Lower leg skin (tissue), 4 donors: ENCODE measurements at regions not wholly inside any gene's neighbourhood (a gene's known extent, or its start where the extent isn't known, plus 50 kb on each side); places are given as distances from the start of the nearest gene placed in this dataset.

Experiments
- DNase-seq, 2 donors: peaks; one replicate each; pipeline ENCODE4 v3.0.0-alpha.2; 2019; ENCODE audit warnings: low spot score in 2 of 2
- H3K4me3 ChIP-seq: fragments of 200-600 bp; sonication (generic); 2 replicates; pipeline ENCODE4 v1.5.1; 2017; ENCODE audit warnings: mild to moderate bottlenecking, low read depth; ENCODE audit not compliant: poor library complexity, severe bottlenecking
- POLR2A ChIP-seq, 2 donors: fragments of 450-650 bp; IDR thresholded peaks; one replicate each; pipeline ENCODE4 v1.6.1; 2016 to 2017; ENCODE audit warnings: antibody characterized with exemption in 2 of 2, mild to moderate bottlenecking in 1 of 2, moderate library complexity in 1 of 2
- WGBS, 2 donors: methylation state at CpG; one replicate each; pipeline ENCODE4 v1.1.5; 2018; 5-methylcytosine and 5-hydroxymethylcytosine counted together
- intact Hi-C: fragments of 100-400 bp; cut with DNase I; formaldehyde crosslinking; loops from one replicate; pipeline ENCODE4 v1.15.0; 2023; ENCODE audit warnings: low total_unique reads
- TF ChIP-seq, protein P1 (sequence below), 3 donors: fragments of 450-650 bp; IDR thresholded peaks; one replicate each; pipeline ENCODE4 v1.5.1; 2016; ENCODE audit warnings: antibody characterized with exemption in 3 of 3, mild to moderate bottlenecking in 3 of 3, moderate library complexity in 2 of 3

GRCh38 chr5:98307811-98308210 is 465.7 kb upstream of the RGMB start:
- 80 to 86% methylated on average over 2 of the region's 2 CpGs for WGBS, 2 donors
- no peak for DNase-seq
- no peak for TF ChIP-seq POLR2A (IDR thresholded peaks at IDR 0.05)
- TF ChIP-seq, protein P1, sequence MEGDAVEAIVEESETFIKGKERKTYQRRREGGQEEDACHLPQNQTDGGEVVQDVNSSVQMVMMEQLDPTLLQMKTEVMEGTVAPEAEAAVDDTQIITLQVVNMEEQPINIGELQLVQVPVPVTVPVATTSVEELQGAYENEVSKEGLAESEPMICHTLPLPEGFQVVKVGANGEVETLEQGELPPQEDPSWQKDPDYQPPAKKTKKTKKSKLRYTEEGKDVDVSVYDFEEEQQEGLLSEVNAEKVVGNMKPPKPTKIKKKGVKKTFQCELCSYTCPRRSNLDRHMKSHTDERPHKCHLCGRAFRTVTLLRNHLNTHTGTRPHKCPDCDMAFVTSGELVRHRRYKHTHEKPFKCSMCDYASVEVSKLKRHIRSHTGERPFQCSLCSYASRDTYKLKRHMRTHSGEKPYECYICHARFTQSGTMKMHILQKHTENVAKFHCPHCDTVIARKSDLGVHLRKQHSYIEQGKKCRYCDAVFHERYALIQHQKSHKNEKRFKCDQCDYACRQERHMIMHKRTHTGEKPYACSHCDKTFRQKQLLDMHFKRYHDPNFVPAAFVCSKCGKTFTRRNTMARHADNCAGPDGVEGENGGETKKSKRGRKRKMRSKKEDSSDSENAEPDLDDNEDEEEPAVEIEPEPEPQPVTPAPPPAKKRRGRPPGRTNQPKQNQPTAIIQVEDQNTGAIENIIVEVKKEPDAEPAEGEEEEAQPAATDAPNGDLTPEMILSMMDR (IDR thresholded peaks at IDR 0.05): no peak
- intact Hi-C loops: no loop called here
- H3K4me3 ChIP-seq: no peak overlapping the region

DNA sequence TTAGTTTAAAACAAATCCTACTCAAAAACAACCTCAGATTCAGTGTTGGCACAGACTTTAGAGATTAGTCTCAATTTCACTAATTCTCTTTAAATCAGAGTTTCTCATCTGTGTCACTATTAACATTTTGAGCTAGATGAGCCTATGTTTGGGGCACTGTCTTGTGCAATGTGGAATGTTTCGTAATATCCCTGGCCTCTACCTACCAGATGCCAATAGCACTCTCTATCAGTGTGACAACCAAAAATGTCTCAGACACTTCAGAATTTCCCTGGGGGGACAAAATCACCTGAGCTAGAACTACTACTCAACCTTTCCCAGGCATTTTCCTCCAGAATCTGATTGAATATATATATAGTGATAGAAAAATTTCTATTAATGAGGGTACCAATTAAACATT is 465.2 kb upstream of the RGMB start:
- intact Hi-C loops: no loop called here
- no peak overlapping the region for H3K4me3 ChIP-seq
- DNase-seq: no peak
- TF ChIP-seq, protein P1 (IDR thresholded peaks at IDR 0.05): no peak
- no peak for TF ChIP-seq POLR2A (IDR thresholded peaks at IDR 0.05)
- 97 to 100% methylated on average over 1 of the region's 1 CpG for WGBS, 2 donors

DNA sequence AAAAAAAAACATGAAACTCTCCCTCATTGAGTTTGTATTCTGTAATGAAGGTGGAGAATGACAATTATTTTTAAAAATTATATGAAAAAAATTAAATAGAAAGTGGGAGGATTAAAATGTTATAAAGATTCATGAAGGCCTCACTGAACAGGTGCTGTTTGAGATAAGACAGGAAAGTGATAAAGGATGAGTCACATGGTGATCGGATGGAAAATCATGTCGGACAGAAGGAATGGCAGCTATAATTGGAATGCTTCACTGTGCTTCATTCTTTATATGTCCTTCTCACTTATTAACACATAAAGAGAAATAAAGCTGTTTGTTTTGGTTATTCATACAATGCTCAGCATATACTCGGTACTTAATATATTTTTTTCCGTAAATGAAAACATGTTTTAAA is 464.5 kb upstream of the RGMB start:
- DNase-seq: no peak
- no peak overlapping the region for H3K4me3 ChIP-seq
- TF ChIP-seq, protein P1 (IDR thresholded peaks at IDR 0.05): no peak
- TF ChIP-seq POLR2A (IDR thresholded peaks at IDR 0.05): no peak
- intact Hi-C loops: no loop called here
- WGBS, 2 donors: 70 to 76% methylated on average over 4 of the region's 4 CpGs

DNA sequence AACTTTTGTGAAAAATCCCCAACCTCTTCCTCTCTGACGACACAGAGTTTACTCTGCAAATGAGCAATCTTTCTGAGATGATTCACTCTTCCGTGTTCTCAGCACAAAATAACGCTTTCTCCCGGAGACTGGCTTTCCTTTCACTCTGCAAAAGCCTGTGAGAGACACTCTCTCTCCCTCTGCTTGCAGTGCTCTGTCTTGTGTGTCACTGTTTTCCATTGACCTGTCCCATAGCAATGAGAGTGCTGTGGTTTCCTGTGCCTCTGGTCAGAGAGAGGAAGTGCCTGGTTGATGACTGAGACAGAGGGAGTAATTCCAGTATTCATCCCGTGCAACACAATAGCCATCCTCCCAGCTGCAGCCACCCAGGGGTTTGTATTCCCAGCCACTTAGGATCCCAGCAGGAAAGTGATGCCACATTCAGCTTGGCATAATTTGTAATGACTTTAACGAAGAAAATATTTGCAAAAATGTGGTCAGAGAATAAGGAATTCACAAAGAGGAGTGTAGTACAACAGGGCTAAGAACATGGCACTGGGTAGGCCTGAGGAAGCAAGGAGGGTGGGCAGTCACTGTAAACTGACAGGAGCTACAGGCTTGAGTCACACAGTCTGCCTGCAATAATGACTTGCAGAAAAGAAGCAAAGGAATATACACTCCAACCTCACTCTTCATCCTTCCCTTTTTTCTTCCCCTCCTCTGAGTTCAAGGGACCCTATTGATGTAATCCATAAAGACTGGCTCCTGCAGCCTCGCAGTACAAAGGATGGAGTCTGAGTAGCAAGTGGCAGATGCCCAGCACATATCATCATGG is 463.5 kb upstream of the RGMB start:
- 51 to 54% methylated on average over 7 of the region's 7 CpGs for WGBS, 2 donors
- no peak overlapping the region for H3K4me3 ChIP-seq
- no peak for TF ChIP-seq POLR2A (IDR thresholded peaks at IDR 0.05)
- TF ChIP-seq, protein P1 (IDR thresholded peaks at IDR 0.05): no peak
- DNase-seq: no peak
- intact Hi-C loops: no loop called here

GRCh38 chr5:98314292-98314691 is 459.2 kb upstream of the RGMB start:
- H3K4me3 ChIP-seq: no peak overlapping the region
- TF ChIP-seq POLR2A (IDR thresholded peaks at IDR 0.05): no peak
- TF ChIP-seq, protein P1 (IDR thresholded peaks at IDR 0.05): no peak
- intact Hi-C loops: no loop called here
- DNase-seq: no peak

- intact Hi-C loops: no loop called here
- H3K4me3 ChIP-seq: no peak overlapping the region
- no peak for TF ChIP-seq POLR2A (IDR thresholded peaks at IDR 0.05)
- TF ChIP-seq, protein P1 (IDR thresholded peaks at IDR 0.05): no peak
- no peak for DNase-seq
Measured at GRCh38 chr5:98318386-98318785, 455.1 kb upstream of the RGMB start.
